Panc1 (cell line): ENCODE measurements at regions not wholly inside any gene's neighbourhood (a gene's known extent, or its start where the extent isn't known, plus 50 kb on each side); places are given as distances from the start of the nearest gene placed in this dataset.

Experiments used
- ATAC-seq: fragments of 200-7000 bp; cut with Tn5 transposase; 2 replicates; pipeline ENCODE4 v1.9.1; 2020; ENCODE audit warnings: mild to moderate bottlenecking, moderate library complexity
- BruUV-seq: library from RNA; stranded (reverse); fragments of 400-500 nt; replicated peaks from 2 replicates; lab custom pipeline; 2021; lab: Mats Ljungman, UMichigan
- CTCF ChIA-PET: fragments of 300-600 bp; sonication (Branson Sonifier 250); formaldehyde crosslinking; loops from one replicate; lab custom pipeline; 2022; ENCODE audit warnings: antibody characterized with exemption; lab: Charles Lee
- POLR2A ChIA-PET: fragments of 300-600 bp; sonication (Branson Sonifier 250); formaldehyde crosslinking; loops from one replicate; lab custom pipeline; 2022; ENCODE audit warnings: antibody characterized with exemption; lab: Charles Lee
- DNase-seq: peaks from one replicate; pipeline ENCODE4 v3.0.0-alpha.2; 2010; ENCODE audit warnings: low read depth, low spot score
- H3K27ac ChIP-seq: 2 replicates; pipeline ENCODE4 v1.5.1; 2011; ENCODE audit warnings: mild to moderate bottlenecking, low read length, inconsistent platforms
- H3K27me3 ChIP-seq: fragments of 200-500 bp; sonication (Bioruptor generic); 2 replicates; pipeline ENCODE4 v1.6.0; 2014; ENCODE audit warnings: low read length, inconsistent platforms; ENCODE audit not compliant: control insufficient read depth, insufficient read depth
- H3K36me3 ChIP-seq: fragments of 200-500 bp; sonication (Bioruptor generic); 2 replicates; pipeline ENCODE4 v1.5.1; 2014; ENCODE audit warnings: inconsistent platforms, mild to moderate bottlenecking, low read length, moderate library complexity; ENCODE audit not compliant: control insufficient read depth, insufficient read depth
- H3K4me1 ChIP-seq: 2 replicates; pipeline ENCODE4 v1.5.1; 2011; ENCODE audit warnings: inconsistent platforms, mild to moderate bottlenecking, low read length, moderate library complexity; ENCODE audit not compliant: control insufficient read depth, insufficient read depth
- H3K4me3 ChIP-seq, 2 experiments: 2 replicates each; pipeline ENCODE4 v1.5.1; 2011 to 2012; ENCODE audit warnings: low read depth in 2 of 2, low read length in 2 of 2, mild to moderate bottlenecking in 2 of 2, inconsistent platforms in 1 of 2, moderate library complexity in 1 of 2
- H3K9me3 ChIP-seq: fragments of 200-500 bp; sonication (Bioruptor generic); 2 replicates; pipeline ENCODE4 v1.5.1; 2014; ENCODE audit warnings: low read depth, mild to moderate bottlenecking, inconsistent platforms, low read length, moderate library complexity; ENCODE audit not compliant: control insufficient read depth, insufficient read depth
- CTCF ChIP-seq: fragments of 450-650 bp; IDR thresholded peaks from 2 replicates; pipeline ENCODE4 v1.5.1; 2017; ENCODE audit warnings: mild to moderate bottlenecking
- POLR2AphosphoS5 ChIP-seq: IDR thresholded peaks from 2 replicates; pipeline ENCODE4 v1.6.1; 2012; ENCODE audit warnings: mild to moderate bottlenecking, low read depth, low read length, moderate library complexity
- REST ChIP-seq, 2 experiments: IDR thresholded peaks; 2 replicates each; pipeline ENCODE4 v1.6.1; 2011 to 2012; ENCODE audit warnings: low read depth in 2 of 2, control low read depth in 1 of 2, low read length in 1 of 2, mild to moderate bottlenecking in 1 of 2, moderate library complexity in 1 of 2; ENCODE audit not compliant: insufficient read depth in 1 of 2
- SIN3A ChIP-seq: IDR thresholded peaks from 2 replicates; pipeline ENCODE4 v1.6.1; 2012; ENCODE audit warnings: low read depth, mild to moderate bottlenecking, low read length, moderate library complexity, borderline replicate concordance; ENCODE audit not compliant: insufficient read depth
- TCF7L2 ChIP-seq: IDR thresholded peaks from 2 replicates; pipeline ENCODE4 v1.6.1; 2011; ENCODE audit warnings: mild to moderate bottlenecking, low read depth, low read length, inconsistent platforms
- in situ Hi-C: cut with HindIII; loops from 2 replicates; pipeline ENCODE4 v1.10.0; 2016; ENCODE audit warnings: low sequenced_read_pairs, low pct_unique_long_range_greater_than_20kb
- intact Hi-C: fragments of 100-400 bp; cut with micrococcal nuclease; formaldehyde crosslinking; loops from one replicate; pipeline ENCODE4 v1.10.0; 2022; ENCODE audit not compliant: unreplicated experiment

GRCh38 chr3:64892671-64893309 lies 205.0 kb upstream of the ADAMTS9 start:
- no peaks in the 10 kb centered on the region for H3K4me1 ChIP-seq
- ATAC-seq: no peak
- no peak for DNase-seq
- H3K36me3 ChIP-seq: no peaks in the 10 kb centered on the region
- in situ Hi-C loops (no loop called here), intact Hi-C loops (no loop called here)
- no peak overlapping the region for H3K27ac ChIP-seq
- H3K27me3 ChIP-seq: no peaks in the 10 kb centered on the region
- H3K9me3 ChIP-seq: no peaks in the 10 kb centered on the region
- CTCF ChIA-PET: no interaction called here
- BruUV-seq: no TSS peak
- POLR2A ChIA-PET: no interaction called here
- H3K4me3 ChIP-seq: no peak overlapping the region
- TF ChIP-seq REST (IDR thresholded peaks at IDR 0.05; ENCODE audit: insufficient read depth in 1 of 2, low read depth in 2 of 2, low read length in 1 of 2) (no peak), SIN3A (no peak), POLR2AphosphoS5 (no peak), CTCF (no peak), TCF7L2 (no peak)

GRCh38 chr3:64891021-64891420 lies 203.2 kb upstream of the ADAMTS9 start:
- Histone ChIP-seq H3K4me1 (no peaks in the 10 kb centered on the region), H3K27ac (no peak overlapping the region), H3K9me3 (no peaks in the 10 kb centered on the region), H3K36me3 (no peaks in the 10 kb centered on the region), H3K4me3 (no peak overlapping the region), H3K27me3 (no peaks in the 10 kb centered on the region)
- DNase-seq (no peak), ATAC-seq (no peak)
- BruUV-seq: no TSS peak
- CTCF ChIA-PET: no interaction called here
- POLR2A ChIA-PET: no interaction called here
- in situ Hi-C loops: no loop called here
- intact Hi-C loops: no loop called here
- TF ChIP-seq CTCF (no peak), SIN3A (no peak), TCF7L2 (no peak), POLR2AphosphoS5 (no peak), REST (IDR thresholded peaks at IDR 0.05; ENCODE audit: insufficient read depth in 1 of 2, low read depth in 2 of 2, low read length in 1 of 2) (no peak)
